ENCODE measurements at regions not wholly inside any gene's neighbourhood (a gene's known extent, or its start where the extent isn't known, plus 50 kb on each side); places are given as distances from the start of the nearest gene placed in this dataset.

DNA sequence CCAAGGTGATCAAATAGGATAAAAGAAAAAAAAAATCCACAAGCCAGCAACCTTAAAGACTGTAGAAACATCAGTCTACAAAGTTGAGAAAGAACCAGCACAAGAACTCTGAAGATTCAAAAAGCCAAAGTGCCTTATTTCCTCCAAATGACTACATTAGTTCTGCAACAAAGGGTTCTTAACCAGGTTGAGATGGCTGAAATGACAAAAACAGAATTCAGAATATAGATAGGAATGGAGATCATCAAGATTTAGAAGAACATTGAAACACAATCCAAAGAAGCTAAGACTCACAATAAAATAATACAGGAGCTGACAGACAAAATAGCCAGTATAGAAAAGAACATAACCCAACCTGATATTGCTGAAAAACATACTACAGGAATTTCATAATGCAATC lies 156.5 kb upstream of the ZCCHC13 start:
- TF ChIP-seq ZNF219 (CRISPR knock-in tag; IDR thresholded peaks at IDR 0.05; ENCODE audit: borderline replicate concordance) (no peak), OVOL2 (CRISPR knock-in tag; IDR thresholded peaks at IDR 0.05; ENCODE audit: borderline replicate concordance) (no peak), CBFB (CRISPR knock-in tag; IDR thresholded peaks at IDR 0.05; ENCODE audit: low read depth) (no peak), SOX15 (CRISPR knock-in tag; IDR thresholded peaks at IDR 0.05) (no peak), CREB1 (CRISPR knock-in tag; IDR thresholded peaks at IDR 0.05) (no peak), FOXJ3 (CRISPR knock-in tag; IDR thresholded peaks at IDR 0.05; ENCODE audit: borderline replicate concordance) (no peak)
- TF ChIP-seq, protein P1, sequence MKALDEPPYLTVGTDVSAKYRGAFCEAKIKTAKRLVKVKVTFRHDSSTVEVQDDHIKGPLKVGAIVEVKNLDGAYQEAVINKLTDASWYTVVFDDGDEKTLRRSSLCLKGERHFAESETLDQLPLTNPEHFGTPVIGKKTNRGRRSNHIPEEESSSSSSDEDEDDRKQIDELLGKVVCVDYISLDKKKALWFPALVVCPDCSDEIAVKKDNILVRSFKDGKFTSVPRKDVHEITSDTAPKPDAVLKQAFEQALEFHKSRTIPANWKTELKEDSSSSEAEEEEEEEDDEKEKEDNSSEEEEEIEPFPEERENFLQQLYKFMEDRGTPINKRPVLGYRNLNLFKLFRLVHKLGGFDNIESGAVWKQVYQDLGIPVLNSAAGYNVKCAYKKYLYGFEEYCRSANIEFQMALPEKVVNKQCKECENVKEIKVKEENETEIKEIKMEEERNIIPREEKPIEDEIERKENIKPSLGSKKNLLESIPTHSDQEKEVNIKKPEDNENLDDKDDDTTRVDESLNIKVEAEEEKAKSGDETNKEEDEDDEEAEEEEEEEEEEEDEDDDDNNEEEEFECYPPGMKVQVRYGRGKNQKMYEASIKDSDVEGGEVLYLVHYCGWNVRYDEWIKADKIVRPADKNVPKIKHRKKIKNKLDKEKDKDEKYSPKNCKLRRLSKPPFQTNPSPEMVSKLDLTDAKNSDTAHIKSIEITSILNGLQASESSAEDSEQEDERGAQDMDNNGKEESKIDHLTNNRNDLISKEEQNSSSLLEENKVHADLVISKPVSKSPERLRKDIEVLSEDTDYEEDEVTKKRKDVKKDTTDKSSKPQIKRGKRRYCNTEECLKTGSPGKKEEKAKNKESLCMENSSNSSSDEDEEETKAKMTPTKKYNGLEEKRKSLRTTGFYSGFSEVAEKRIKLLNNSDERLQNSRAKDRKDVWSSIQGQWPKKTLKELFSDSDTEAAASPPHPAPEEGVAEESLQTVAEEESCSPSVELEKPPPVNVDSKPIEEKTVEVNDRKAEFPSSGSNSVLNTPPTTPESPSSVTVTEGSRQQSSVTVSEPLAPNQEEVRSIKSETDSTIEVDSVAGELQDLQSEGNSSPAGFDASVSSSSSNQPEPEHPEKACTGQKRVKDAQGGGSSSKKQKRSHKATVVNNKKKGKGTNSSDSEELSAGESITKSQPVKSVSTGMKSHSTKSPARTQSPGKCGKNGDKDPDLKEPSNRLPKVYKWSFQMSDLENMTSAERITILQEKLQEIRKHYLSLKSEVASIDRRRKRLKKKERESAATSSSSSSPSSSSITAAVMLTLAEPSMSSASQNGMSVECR (CRISPR knock-in tag; IDR thresholded peaks at IDR 0.05; ENCODE audit: borderline replicate concordance) = no peak
- Mint-ChIP-seq H3K9me3 (peaks cover 33% of the 10 kb centered on the region), H3K4me1 (peaks cover 6% of the 10 kb centered on the region; the same call in 1 of the 2 replicates), H3K27ac (no peak overlapping the region), H3K36me3 (peaks cover 30% of the 10 kb centered on the region), H3K27me3 (ENCODE audit: low read depth) (no peaks in the 10 kb centered on the region), H3K4me3 (no peak overlapping the region)
- ATAC-seq (no peak), DNase-seq (ENCODE audit: low spot score) (no peak)
- ChIA-PET POLR2A (no interaction called here), CTCF (no interaction called here)

DNA sequence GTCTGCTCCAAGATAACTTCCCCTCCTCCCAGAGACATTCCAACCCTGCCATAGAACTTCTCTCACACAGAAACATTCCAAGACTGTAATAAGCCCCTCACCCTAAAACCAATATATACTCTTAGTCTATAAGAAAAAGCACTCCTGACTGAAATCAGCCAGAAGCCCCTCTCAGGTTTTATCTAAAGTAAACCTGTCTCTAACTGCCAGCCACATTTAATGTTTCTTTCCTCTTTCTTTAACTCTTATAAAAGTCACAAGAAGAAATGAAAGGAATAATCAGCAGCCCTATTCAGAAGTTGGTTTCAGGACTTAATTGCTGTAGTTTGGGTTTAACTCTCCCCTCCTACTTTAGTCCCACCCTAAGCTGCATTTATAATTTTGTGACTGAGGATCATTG lies 165.0 kb upstream of the ZCCHC13 start:
- TF ChIP-seq TCF7 (CRISPR knock-in tag; IDR thresholded peaks at IDR 0.05; ENCODE audit: low read depth) (no peak), NR2C2 (CRISPR knock-in tag; IDR thresholded peaks at IDR 0.05) (no peak), ESRRA (CRISPR knock-in tag; IDR thresholded peaks at IDR 0.05; ENCODE audit: borderline replicate concordance) (no peak), IRF2 (CRISPR knock-in tag; IDR thresholded peaks at IDR 0.05; ENCODE audit: borderline replicate concordance, low read depth) (no peak)
- TF ChIP-seq, protein P2, sequence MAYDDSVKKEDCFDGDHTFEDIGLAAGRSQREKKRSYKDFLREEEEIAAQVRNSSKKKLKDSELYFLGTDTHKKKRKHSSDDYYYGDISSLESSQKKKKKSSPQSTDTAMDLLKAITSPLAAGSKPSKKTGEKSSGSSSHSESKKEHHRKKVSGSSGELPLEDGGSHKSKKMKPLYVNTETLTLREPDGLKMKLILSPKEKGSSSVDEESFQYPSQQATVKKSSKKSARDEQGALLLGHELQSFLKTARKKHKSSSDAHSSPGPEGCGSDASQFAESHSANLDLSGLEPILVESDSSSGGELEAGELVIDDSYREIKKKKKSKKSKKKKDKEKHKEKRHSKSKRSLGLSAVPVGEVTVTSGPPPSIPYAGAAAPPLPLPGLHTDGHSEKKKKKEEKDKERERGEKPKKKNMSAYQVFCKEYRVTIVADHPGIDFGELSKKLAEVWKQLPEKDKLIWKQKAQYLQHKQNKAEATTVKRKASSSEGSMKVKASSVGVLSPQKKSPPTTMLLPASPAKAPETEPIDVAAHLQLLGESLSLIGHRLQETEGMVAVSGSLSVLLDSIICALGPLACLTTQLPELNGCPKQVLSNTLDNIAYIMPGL (CRISPR knock-in tag; IDR thresholded peaks at IDR 0.05) = no peak
- Mint-ChIP-seq H3K4me1 (no peaks in the 10 kb centered on the region), H3K36me3 (peaks cover 86% of the 10 kb centered on the region), H3K27me3 (ENCODE audit: low read depth) (peaks cover 2% of the 10 kb centered on the region; the same call in 1 of the 2 replicates), H3K9me3 (peaks cover 64% of the 10 kb centered on the region), H3K4me3 (no peak overlapping the region), H3K27ac (no peak overlapping the region)
- no peak for ATAC-seq
- no peak for DNase-seq (ENCODE audit: low spot score)
- ChIA-PET CTCF (no interaction called here), POLR2A (no interaction called here)

DNA sequence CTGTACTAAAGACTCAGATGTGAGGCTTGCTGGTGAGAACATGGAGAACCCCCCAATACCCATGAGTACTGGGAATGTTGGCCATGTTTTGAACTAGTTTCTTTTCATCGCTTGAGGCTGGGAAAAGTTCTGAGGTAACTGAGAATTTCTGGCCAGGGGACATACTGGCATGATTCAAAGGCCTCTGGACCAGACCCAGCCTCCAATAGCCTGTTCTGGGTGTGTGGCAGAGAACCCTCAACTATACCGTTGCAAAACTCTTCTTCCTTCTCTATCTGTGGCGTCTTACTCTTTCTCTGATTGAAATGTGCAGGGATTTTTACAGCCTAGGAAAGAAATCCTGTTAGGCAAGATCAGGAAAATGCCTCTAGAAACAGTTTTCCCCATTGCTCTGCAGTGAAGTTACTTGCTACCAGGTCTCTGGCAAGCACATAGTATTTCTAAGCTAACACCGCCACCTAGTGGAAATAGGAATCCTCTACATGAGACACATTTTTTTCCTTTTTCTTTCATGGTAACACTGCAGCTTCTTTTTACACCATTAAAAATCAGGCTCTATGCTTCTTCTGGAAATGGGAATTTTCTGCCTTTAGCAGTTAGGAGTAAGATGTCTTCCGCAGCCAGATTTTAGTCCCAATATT lies 170.7 kb upstream of the ZCCHC13 start:
- H3K27me3 Mint-ChIP-seq (ENCODE audit: low read depth) = no peaks in the 10 kb centered on the region; the same call in 1 of the 2 replicates
- ChIA-PET CTCF (interaction anchor here (0.6 to 1.9 kb wide), 4 partner anchors 10 to 844 kb away, joined by 3 to 4 read pairs (median 4); no protein-coding TSS in a partner anchor), POLR2A (no interaction called here)
- peaks cover 16% of the 10 kb centered on the region for H3K4me1 Mint-ChIP-seq
- H3K4me3 Mint-ChIP-seq = no peak overlapping the region
- DNase-seq (ENCODE audit: low spot score) (no peak), ATAC-seq (peak; percentile 78)
- peaks cover 38% of the 10 kb centered on the region for H3K9me3 Mint-ChIP-seq
- H3K27ac Mint-ChIP-seq = peak overlapping the region; percentile 45; the same call in 1 of the 2 replicates
- H3K36me3 Mint-ChIP-seq = peaks cover 53% of the 10 kb centered on the region
- no peak for TF ChIP-seq TEAD1 (CRISPR knock-in tag; IDR thresholded peaks at IDR 0.05)
- TF ChIP-seq, protein P3, sequence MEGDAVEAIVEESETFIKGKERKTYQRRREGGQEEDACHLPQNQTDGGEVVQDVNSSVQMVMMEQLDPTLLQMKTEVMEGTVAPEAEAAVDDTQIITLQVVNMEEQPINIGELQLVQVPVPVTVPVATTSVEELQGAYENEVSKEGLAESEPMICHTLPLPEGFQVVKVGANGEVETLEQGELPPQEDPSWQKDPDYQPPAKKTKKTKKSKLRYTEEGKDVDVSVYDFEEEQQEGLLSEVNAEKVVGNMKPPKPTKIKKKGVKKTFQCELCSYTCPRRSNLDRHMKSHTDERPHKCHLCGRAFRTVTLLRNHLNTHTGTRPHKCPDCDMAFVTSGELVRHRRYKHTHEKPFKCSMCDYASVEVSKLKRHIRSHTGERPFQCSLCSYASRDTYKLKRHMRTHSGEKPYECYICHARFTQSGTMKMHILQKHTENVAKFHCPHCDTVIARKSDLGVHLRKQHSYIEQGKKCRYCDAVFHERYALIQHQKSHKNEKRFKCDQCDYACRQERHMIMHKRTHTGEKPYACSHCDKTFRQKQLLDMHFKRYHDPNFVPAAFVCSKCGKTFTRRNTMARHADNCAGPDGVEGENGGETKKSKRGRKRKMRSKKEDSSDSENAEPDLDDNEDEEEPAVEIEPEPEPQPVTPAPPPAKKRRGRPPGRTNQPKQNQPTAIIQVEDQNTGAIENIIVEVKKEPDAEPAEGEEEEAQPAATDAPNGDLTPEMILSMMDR (IDR thresholded peaks at IDR 0.05) = peak; percentile 56
